Activated naive CD4-positive, alpha-beta T cell treated with anti-CD3 and anti-CD28 coated beads, Interleukin-2, amount 50 U/mL, for 16 hours (primary cell): ENCODE measurements at regions not wholly inside any gene's neighbourhood (a gene's known extent, or its start where the extent isn't known, plus 50 kb on each side); places are given as distances from the start of the nearest gene placed in this dataset.

ENCODE experiments used
- DNase-seq: peaks from one replicate; pipeline ENCODE4 v3.0.0-alpha.2; 2020

DNA sequence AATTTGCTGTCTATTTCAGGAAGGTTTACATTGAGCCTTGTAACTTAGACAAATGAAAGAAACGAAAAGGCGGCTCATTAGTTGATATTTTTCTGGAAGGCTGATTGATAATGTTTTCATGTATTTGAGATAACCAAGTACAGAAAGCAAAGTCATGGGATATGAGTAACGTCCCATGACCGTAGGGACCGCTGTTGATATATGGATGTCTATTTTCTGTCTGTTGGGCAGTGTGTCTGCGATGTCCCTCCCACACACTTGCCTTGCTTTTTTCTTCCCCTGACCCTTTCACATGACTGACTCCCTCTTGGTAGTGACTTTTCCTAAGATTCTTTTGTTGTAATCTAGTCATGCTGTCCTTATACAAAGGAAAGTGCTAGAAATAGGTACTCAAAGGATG is 57.0 kb upstream of the GPR158 start:
- DNase-seq: no peak

DNA sequence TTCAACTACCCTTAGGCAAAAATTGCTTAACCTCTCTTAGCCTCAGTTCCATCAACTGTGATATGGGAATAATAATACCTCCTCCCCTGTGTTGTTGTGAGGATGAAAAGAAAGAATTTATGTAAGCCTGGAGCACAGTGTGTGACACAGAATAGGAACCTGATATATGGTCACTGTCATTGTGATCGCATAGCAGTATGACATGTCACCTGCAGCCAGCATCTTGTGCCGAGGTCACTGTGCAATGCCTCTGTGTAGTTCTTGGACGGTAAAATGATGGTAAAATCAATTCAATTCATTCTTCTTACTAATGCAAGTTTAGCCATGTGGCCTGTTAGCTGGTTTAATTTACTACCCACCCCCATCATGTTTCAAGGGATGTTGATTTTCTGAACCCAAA is 54.6 kb upstream of the GPR158 start:
- DNase-seq: no peak
